ENCODE measurements at regions not wholly inside any gene's neighbourhood (a gene's known extent, or its start where the extent isn't known, plus 50 kb on each side); places are given as distances from the start of the nearest gene placed in this dataset.

- Histone ChIP-seq H3K4me3 (replicated peaks; ENCODE audit: insufficient read depth, low read length) (no peak overlapping the region), H3K27ac (replicated peaks) (no peak overlapping the region), H3K27me3 (ENCODE audit: insufficient read depth, poor library complexity, severe bottlenecking) (no peaks in the 10 kb centered on the region)
- no peak for TF ChIP-seq REST (IDR thresholded peaks at IDR 0.05; ENCODE audit: insufficient replicate concordance, low read depth)
- TF ChIP-seq SPI1 (IDR thresholded peaks at IDR 0.05; ENCODE audit: borderline replicate concordance, low read depth) = peak; percentile 60
- no peak for DNase-seq (ENCODE audit: low read depth in 1 of 2, low spot score in 1 of 2)
Observed at GRCh38 chr18:28357766-28358401, 181.0 kb upstream of the CDH2 start.

- TF ChIP-seq POLR2AphosphoS5 (IDR thresholded peaks at IDR 0.05; ENCODE audit: low read depth) (no peak), GABPA (IDR thresholded peaks at IDR 0.05; ENCODE audit: low read depth) (no peak), SPI1 (IDR thresholded peaks at IDR 0.05; ENCODE audit: borderline replicate concordance, low read depth) (no peak), REST (IDR thresholded peaks at IDR 0.05; ENCODE audit: insufficient replicate concordance, low read depth) (no peak), CTCF (IDR thresholded peaks at IDR 0.05; ENCODE audit: insufficient read depth, low read length) (no peak)
- Histone ChIP-seq H3K27ac (replicated peaks) (no peak overlapping the region), H3K27me3 (ENCODE audit: insufficient read depth, poor library complexity, severe bottlenecking) (no peaks in the 10 kb centered on the region), H3K4me3 (replicated peaks; ENCODE audit: insufficient read depth, low read length) (no peak overlapping the region)
- no peak for DNase-seq (ENCODE audit: low read depth in 1 of 2, low spot score in 1 of 2)
Observed at GRCh38 chr18:28350821-28351220, 173.9 kb upstream of the CDH2 start.

GRCh38 chr18:28342231-28342630 lies 165.3 kb upstream of the CDH2 start:
- TF ChIP-seq POLR2AphosphoS5 (IDR thresholded peaks at IDR 0.05; ENCODE audit: low read depth) (no peak), CTCF (IDR thresholded peaks at IDR 0.05; ENCODE audit: insufficient read depth, low read length) (no peak), GABPA (IDR thresholded peaks at IDR 0.05; ENCODE audit: low read depth) (no peak), REST (IDR thresholded peaks at IDR 0.05; ENCODE audit: insufficient replicate concordance, low read depth) (no peak), SPI1 (IDR thresholded peaks at IDR 0.05; ENCODE audit: borderline replicate concordance, low read depth) (no peak)
- no peak overlapping the region for H3K27ac ChIP-seq (replicated peaks)
- no peak for DNase-seq (ENCODE audit: low read depth in 1 of 2, low spot score in 1 of 2)
- H3K4me3 ChIP-seq (replicated peaks; ENCODE audit: insufficient read depth, low read length) = no peak overlapping the region
- H3K27me3 ChIP-seq (ENCODE audit: insufficient read depth, poor library complexity, severe bottlenecking) = no peaks in the 10 kb centered on the region
